GM21381 (cell line): ENCODE measurements at regions not wholly inside any gene's neighbourhood (a gene's known extent, or its start where the extent isn't known, plus 50 kb on each side); places are given as distances from the start of the nearest gene placed in this dataset.
"Not testable (repeated sequence)": the region's sequence is repeated elsewhere in the genome, so short reads cannot be mapped to it uniquely, and the experiment has no call there.

Experiments used
- ATAC-seq: cut with Tn5 transposase; IDR thresholded peaks from one replicate; pipeline ENCODE4 v1.9.1; 2021; ENCODE audit warnings: mild to moderate bottlenecking, moderate library complexity; ENCODE audit not compliant: unreplicated experiment

GRCh38 chr2:58325296-58325895 is 84.3 kb upstream of the FANCL start:
- not testable (repeated sequence) for ATAC-seq

- ATAC-seq, result no peak
Observed at GRCh38 chr2:58319481-58319880, 78.4 kb upstream of the FANCL start.

GRCh38 chr2:58318949-58319348 is 77.8 kb upstream of the FANCL start:
- not testable (repeated sequence) for ATAC-seq

- no peak for ATAC-seq
Observed at GRCh38 chr2:58313926-58314325, 72.8 kb upstream of the FANCL start.

GRCh38 chr2:58308435-58308834 is 67.3 kb upstream of the FANCL start:
- ATAC-seq, result no peak

GRCh38 chr2:58304843-58305242 is 63.7 kb upstream of the FANCL start:
- no peak for ATAC-seq

GRCh38 chr2:58299123-58299522 is 58.0 kb upstream of the FANCL start:
- ATAC-seq, result no peak

GRCh38 chr2:58293056-58293455 is 51.9 kb upstream of the FANCL start:
- ATAC-seq, result no peak

GRCh38 chr2:58291726-58292438 is 50.8 kb upstream of the FANCL start:
- no peak for ATAC-seq
